Activated CD4-positive, alpha-beta T cell treated with anti-CD3 and anti-CD28 coated beads for 48 hours (primary cell): ENCODE measurements at regions not wholly inside any gene's neighbourhood (a gene's known extent, or its start where the extent isn't known, plus 50 kb on each side); places are given as distances from the start of the nearest gene placed in this dataset.

Experiments used
- DNase-seq: peaks from one replicate; pipeline ENCODE4 v3.0.0-alpha.2; 2020

GRCh38 chr5:112668911-112669310 is 68.8 kb upstream of the APC start:
- no peak for DNase-seq

DNA sequence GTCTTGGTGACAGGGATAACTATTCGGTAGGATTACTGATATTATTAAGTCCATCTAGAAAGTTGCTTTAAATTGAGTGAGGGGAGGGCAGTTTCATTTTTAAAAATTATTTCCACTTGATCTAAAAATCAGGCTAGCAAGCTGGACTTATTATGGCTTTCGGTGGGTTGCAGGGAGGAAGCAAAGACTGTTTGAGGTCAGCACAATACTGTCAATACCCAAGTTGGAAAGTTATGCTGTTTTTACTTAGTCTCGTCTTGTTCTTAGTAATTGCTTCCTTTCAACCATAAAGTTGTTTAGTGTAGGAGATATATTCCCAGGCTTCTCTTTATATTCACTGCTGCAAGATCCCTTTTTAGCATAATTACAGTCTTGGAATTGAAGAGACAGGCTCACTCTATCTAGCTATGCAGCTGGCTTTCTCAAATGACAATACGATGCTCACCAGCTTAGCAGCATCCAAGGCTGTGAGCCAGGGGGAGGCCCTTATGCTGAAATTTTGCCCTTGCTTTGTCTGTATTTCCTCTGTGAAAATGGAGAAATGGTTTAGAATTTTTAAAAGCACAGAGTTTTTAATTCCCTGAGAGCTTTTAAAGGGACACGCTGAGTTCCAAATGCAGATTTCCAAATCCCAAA is 68.2 kb upstream of the APC start:
- DNase-seq: no peak

GRCh38 chr5:112671687-112672086 is 66.0 kb upstream of the APC start:
- DNase-seq: no peak

GRCh38 chr5:112681481-112681908 is 56.2 kb upstream of the APC start:
- DNase-seq: no peak

- no peak for DNase-seq
Measured at GRCh38 chr5:112682621-112683061, 55.0 kb upstream of the APC start.

GRCh38 chr5:112684121-112684520 is 53.6 kb upstream of the APC start:
- no peak for DNase-seq

- DNase-seq: no peak
Measured at GRCh38 chr5:112684737-112685136, 52.9 kb upstream of the APC start.

- no peak for DNase-seq
Measured at GRCh38 chr5:112685386-112685785, 52.3 kb upstream of the APC start.

DNA sequence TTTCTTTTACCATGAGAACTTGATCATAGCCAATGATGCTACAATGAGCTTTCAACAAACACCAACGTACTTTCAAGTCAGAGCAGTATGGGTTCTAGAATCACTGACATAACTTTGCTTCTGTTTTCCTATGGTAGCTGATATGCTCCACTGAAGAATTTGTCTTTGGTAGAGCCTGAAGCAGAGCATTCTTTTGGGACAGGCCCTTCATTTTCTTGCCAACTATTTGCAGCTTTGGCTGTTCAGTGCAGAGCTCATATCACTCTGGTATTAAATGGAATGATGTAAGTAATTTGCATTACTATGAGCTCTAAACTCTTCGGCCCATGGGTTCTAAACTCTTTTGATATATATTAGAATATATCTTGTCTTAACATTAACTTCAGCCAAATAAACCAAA is 51.8 kb upstream of the APC start:
- DNase-seq: no peak

GRCh38 chr5:112686675-112687074 is 51.0 kb upstream of the APC start:
- DNase-seq: no peak

- no peak for DNase-seq
Measured at GRCh38 chr5:112687306-112687705, 50.4 kb upstream of the APC start.
